ENCODE measurements at regions not wholly inside any gene's neighbourhood (a gene's known extent, or its start where the extent isn't known, plus 50 kb on each side); places are given as distances from the start of the nearest gene placed in this dataset.

DNA sequence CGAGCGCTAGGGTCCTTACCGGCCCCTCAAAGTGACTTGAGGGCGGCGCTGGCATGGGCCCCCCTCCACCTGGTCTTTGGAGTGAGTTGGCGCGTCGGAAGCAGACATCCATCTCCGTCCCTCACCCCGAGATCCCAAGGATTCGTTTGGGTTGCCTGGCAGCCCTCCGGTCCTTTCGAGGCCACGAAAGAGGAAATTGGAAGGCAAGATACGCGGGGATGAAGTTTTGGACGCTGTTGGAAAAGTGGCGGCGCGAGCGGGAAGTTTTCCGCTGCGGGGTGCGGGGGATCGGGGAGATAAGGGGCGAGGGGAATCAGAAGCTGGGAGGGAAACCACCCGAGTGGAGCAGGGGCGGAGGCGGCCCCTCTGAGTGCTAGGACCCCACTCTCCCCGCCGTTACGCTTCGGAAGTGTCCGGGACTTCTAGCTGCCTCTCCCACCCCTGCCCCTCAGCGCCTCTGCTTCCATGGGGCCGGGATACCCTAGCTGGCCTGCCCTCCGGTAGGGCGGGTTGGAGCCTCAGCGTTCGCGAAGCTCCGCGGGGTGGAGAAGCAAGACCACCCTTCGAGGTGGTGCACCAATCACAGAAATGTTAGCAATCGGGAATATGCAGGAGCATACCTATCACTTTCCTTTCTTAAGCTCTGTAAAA is 57.8 kb downstream of the FRMPD3 start:
- Histone ChIP-seq H3K27me3 (replicated peaks in 1 of 2; ENCODE audit: control insufficient read depth in 2 of 2, insufficient read depth in 2 of 2, low read length in 1 of 2) (no peaks in the 10 kb centered on the region), H3K9ac (ENCODE audit: control insufficient read depth, insufficient read depth, low read length) (no peak overlapping the region), H2AFZ (ENCODE audit: control insufficient read depth, low read depth, low read length) (no peak overlapping the region), H3K4me3 (no peak overlapping the region), H4K20me1 (ENCODE audit: control insufficient read depth, insufficient read depth) (no peaks in the 10 kb centered on the region), H3K9me3 (replicated peaks; ENCODE audit: control insufficient read depth, insufficient read depth, low read length) (no peaks in the 10 kb centered on the region; the same call in 2 of the 3 replicates), H3K79me2 (ENCODE audit: control insufficient read depth, insufficient read depth, low read length) (no peaks in the 10 kb centered on the region), H3K36me3 (ENCODE audit: control insufficient read depth in 2 of 2, insufficient read depth in 2 of 2, low read length in 1 of 2) (no peaks in the 10 kb centered on the region), H3K4me2 (ENCODE audit: control insufficient read depth, insufficient read depth) (no peak overlapping the region), H3K4me1 (ENCODE audit: control insufficient read depth, insufficient read depth, low read length) (no peaks in the 10 kb centered on the region), H3K27ac (ENCODE audit: control insufficient read depth, insufficient read depth) (no peak overlapping the region)
- no peak for ATAC-seq
- in situ Hi-C loops (cut with MboI), result no loop called here
- CTCF ChIA-PET, result no interaction called here
- no peak for FAIRE-seq
- BruUV-seq (replicated peaks), result no TSS peak
- 47% methylated on average over 33 of the region's 45 CpGs for WGBS (ENCODE audit: insufficient coverage, insufficient replicate concordance, low lambda C conversion rate, missing lambda C conversion rate)
- SMC1A ChIA-PET (ENCODE audit: uncharacterized antibody, unreplicated experiment), result no interaction called here
- RAD21 ChIA-PET (ENCODE audit: unreplicated experiment), result no interaction called here
- POLR2A ChIA-PET, result no interaction called here
- no peak for DNase-seq (ENCODE audit: low read depth, low spot score)
- intact Hi-C loops (cut with micrococcal nuclease; ENCODE audit: unreplicated experiment), result no loop called here
- TF ChIP-seq SUZ12 (IDR thresholded peaks at IDR 0.05; ENCODE audit: unreplicated experiment) (no peak), ZNF217 (IDR thresholded peaks at IDR 0.05) (no peak), DPF2 (IDR thresholded peaks at IDR 0.05) (no peak), BCL3 (IDR thresholded peaks at IDR 0.05; ENCODE audit: borderline replicate concordance, insufficient read depth, low read depth, low read length, poor library complexity, severe bottlenecking) (no peak), ZNF592 (IDR thresholded peaks at IDR 0.05) (no peak), MXI1 (IDR thresholded peaks at IDR 0.05; ENCODE audit: low read depth, low read length) (no peak), CBX3 (IDR thresholded peaks at IDR 0.05; ENCODE audit: borderline replicate concordance, low read depth) (no peak), RB1 (IDR thresholded peaks at IDR 0.05; ENCODE audit: borderline replicate concordance) (no peak), NR2C2 (IDR thresholded peaks at IDR 0.05; ENCODE audit: borderline replicate concordance, control insufficient read depth, insufficient read length, low read depth) (no peak), NRF1 (conservative IDR thresholded peaks at IDR 0.05; ENCODE audit: low read depth, low read length) (no peak), KAT2A (conservative IDR thresholded peaks at IDR 0.05; ENCODE audit: control insufficient read depth, low read depth, low read length) (no peak)
- TF ChIP-seq, protein P1, sequence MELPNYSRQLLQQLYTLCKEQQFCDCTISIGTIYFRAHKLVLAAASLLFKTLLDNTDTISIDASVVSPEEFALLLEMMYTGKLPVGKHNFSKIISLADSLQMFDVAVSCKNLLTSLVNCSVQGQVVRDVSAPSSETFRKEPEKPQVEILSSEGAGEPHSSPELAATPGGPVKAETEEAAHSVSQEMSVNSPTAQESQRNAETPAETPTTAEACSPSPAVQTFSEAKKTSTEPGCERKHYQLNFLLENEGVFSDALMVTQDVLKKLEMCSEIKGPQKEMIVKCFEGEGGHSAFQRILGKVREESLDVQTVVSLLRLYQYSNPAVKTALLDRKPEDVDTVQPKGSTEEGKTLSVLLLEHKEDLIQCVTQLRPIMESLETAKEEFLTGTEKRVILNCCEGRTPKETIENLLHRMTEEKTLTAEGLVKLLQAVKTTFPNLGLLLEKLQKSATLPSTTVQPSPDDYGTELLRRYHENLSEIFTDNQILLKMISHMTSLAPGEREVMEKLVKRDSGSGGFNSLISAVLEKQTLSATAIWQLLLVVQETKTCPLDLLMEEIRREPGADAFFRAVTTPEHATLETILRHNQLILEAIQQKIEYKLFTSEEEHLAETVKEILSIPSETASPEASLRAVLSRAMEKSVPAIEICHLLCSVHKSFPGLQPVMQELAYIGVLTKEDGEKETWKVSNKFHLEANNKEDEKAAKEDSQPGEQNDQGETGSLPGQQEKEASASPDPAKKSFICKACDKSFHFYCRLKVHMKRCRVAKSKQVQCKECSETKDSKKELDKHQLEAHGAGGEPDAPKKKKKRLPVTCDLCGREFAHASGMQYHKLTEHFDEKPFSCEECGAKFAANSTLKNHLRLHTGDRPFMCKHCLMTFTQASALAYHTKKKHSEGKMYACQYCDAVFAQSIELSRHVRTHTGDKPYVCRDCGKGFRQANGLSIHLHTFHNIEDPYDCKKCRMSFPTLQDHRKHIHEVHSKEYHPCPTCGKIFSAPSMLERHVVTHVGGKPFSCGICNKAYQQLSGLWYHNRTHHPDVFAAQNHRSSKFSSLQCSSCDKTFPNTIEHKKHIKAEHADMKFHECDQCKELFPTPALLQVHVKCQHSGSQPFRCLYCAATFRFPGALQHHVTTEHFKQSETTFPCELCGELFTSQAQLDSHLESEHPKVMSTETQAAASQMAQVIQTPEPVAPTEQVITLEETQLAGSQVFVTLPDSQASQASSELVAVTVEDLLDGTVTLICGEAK (IDR thresholded peaks at IDR 0.05; ENCODE audit: borderline replicate concordance), result no peak
- TF ChIP-seq, protein P2, sequence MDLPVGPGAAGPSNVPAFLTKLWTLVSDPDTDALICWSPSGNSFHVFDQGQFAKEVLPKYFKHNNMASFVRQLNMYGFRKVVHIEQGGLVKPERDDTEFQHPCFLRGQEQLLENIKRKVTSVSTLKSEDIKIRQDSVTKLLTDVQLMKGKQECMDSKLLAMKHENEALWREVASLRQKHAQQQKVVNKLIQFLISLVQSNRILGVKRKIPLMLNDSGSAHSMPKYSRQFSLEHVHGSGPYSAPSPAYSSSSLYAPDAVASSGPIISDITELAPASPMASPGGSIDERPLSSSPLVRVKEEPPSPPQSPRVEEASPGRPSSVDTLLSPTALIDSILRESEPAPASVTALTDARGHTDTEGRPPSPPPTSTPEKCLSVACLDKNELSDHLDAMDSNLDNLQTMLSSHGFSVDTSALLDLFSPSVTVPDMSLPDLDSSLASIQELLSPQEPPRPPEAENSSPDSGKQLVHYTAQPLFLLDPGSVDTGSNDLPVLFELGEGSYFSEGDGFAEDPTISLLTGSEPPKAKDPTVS (IDR thresholded peaks at IDR 0.05; ENCODE audit: low read depth, low read length), result no peak
